SK-N-SH (cell line): ENCODE measurements at regions not wholly inside any gene's neighbourhood (a gene's known extent, or its start where the extent isn't known, plus 50 kb on each side); places are given as distances from the start of the nearest gene placed in this dataset.

Experiments
- CTCF ChIA-PET: fragments of 300-600, 350-600 bp; formaldehyde crosslinking; extraction: SDS; loops from one replicate; lab custom pipeline; 2021; lab: Yijun Ruan, JAX
- POLR2A ChIA-PET: fragments of 350-600 bp; sonication (Branson Sonifier 250); formaldehyde crosslinking; extraction: SDS; loops from one replicate; lab custom pipeline; 2020; ENCODE audit warnings: antibody characterized with exemption, inconsistent platforms; lab: Yijun Ruan, JAX
- DNase-seq: peaks from one replicate; pipeline ENCODE4 v3.0.0; 2012
- H2AFZ ChIP-seq: fragments of 200-600 bp; sonication (generic); 2 replicates; pipeline ENCODE4 v1.8.1; 2016; ENCODE audit warnings: antibody characterized with exemption, mild to moderate bottlenecking, low read depth
- H3F3A ChIP-seq: fragments of 200-600 bp; sonication (generic); replicated peaks from 2 replicates; pipeline ENCODE3; 2016; ENCODE audit warnings: antibody characterized with exemption, mild to moderate bottlenecking; ENCODE audit not compliant: insufficient read depth
- H3K27ac ChIP-seq, 2 experiments: fragments of 200-500 bp in 1 of 2; fragments of 200-600 bp in 1 of 2; sonication (Bioruptor generic) in 1 of 2; sonication (generic), shearing (Covaris generic) in 1 of 2; 2 replicates each; pipeline versions ENCODE4 v1.5.1 to v1.6.1; 2014 to 2016; ENCODE audit warnings: low read depth in 2 of 2, inconsistent platforms in 1 of 2, low read length in 1 of 2, mild to moderate bottlenecking in 1 of 2, mixed read lengths in 1 of 2
- H3K27me3 ChIP-seq: fragments of 200-600 bp; sonication (generic), shearing (Covaris generic); 2 replicates; pipeline ENCODE4 v1.6.1; 2016; ENCODE audit warnings: mixed run types; ENCODE audit not compliant: insufficient read depth
- H3K36me3 ChIP-seq, 2 experiments: fragments of 200-500 bp in 1 of 2; fragments of 200-600 bp in 1 of 2; sonication (Bioruptor generic) in 1 of 2; sonication (generic) in 1 of 2; replicated peaks in 1 of 2; 2 replicates each; pipeline versions ENCODE3 to v1.5.1; 2014 to 2016; ENCODE audit warnings: low read length in 1 of 2, mild to moderate bottlenecking in 1 of 2; ENCODE audit not compliant: insufficient read depth in 2 of 2, control insufficient read depth in 1 of 2
- H3K4me1 ChIP-seq, 2 experiments: fragments of 200-500 bp in 1 of 2; fragments of 200-600 bp in 1 of 2; sonication (Bioruptor generic) in 1 of 2; sonication (generic), shearing (Covaris generic) in 1 of 2; 2 replicates each; pipeline versions ENCODE4 v1.5.1 to v1.6.1; 2014 to 2016; ENCODE audit warnings: low read depth in 1 of 2, low read length in 1 of 2, mixed run types in 1 of 2; ENCODE audit not compliant: insufficient read depth in 2 of 2, control insufficient read depth in 1 of 2
- H3K4me2 ChIP-seq: fragments of 200-600 bp; sonication (generic), shearing (Covaris generic); 2 replicates; pipeline ENCODE4 v1.6.1; 2017; ENCODE audit warnings: mixed run types
- H3K4me3 ChIP-seq, 2 experiments: fragments of 200-500 bp in 1 of 2; fragments of 200-600 bp in 1 of 2; sonication (Bioruptor generic) in 1 of 2; sonication (generic), shearing (Covaris generic) in 1 of 2; 2 replicates each; pipeline versions ENCODE4 v1.5.1 to v1.8.1; 2014 to 2016; ENCODE audit warnings: low read depth in 2 of 2, inconsistent platforms in 1 of 2, low read length in 1 of 2, mild to moderate bottlenecking in 1 of 2, mixed read lengths in 1 of 2, moderate library complexity in 1 of 2
- H3K79me2 ChIP-seq: fragments of 200-600 bp; sonication (generic); 2 replicates; pipeline ENCODE4 v1.8.1; 2017; ENCODE audit warnings: mild to moderate bottlenecking; ENCODE audit not compliant: insufficient read depth
- H3K9ac ChIP-seq: fragments of 200-600 bp; sonication (generic); 2 replicates; pipeline ENCODE4 v1.6.1; 2017; ENCODE audit warnings: mixed run types
- H3K9me2 ChIP-seq: fragments of 200-600 bp; sonication (generic); 2 replicates; pipeline ENCODE4 v1.6.1; 2017; ENCODE audit warnings: mixed run types
- H3K9me3 ChIP-seq: fragments of 200-600 bp; sonication (generic); 2 replicates; pipeline ENCODE4 v1.6.1; 2017; ENCODE audit warnings: mixed run types, mild to moderate bottlenecking, moderate library complexity
- H4K20me1 ChIP-seq: fragments of 200-600 bp; sonication (generic); 2 replicates; pipeline ENCODE4 v1.6.1; 2017; ENCODE audit warnings: mild to moderate bottlenecking, mixed run types; ENCODE audit not compliant: insufficient read depth
- CHD2 ChIP-seq: fragments of 150-350 bp; IDR thresholded peaks from 2 replicates; pipeline ENCODE4 v1.6.1; 2018; ENCODE audit warnings: low read length; ENCODE audit not compliant: partially characterized antibody
- ELF1 ChIP-seq: IDR thresholded peaks from 2 replicates; pipeline ENCODE4 v1.4.0; 2012
- EP300 ChIP-seq, 2 experiments: IDR thresholded peaks; 2 replicates each; pipeline versions ENCODE4 v1.4.0 to v1.6.1; 2012; ENCODE audit warnings: borderline replicate concordance in 1 of 2, low read depth in 1 of 2, low read length in 1 of 2
- FOSL2 ChIP-seq: IDR thresholded peaks from 2 replicates; pipeline ENCODE4 v1.4.0; 2012; ENCODE audit warnings: low read depth, mild to moderate bottlenecking, moderate library complexity, borderline replicate concordance
- FOXJ3 ChIP-seq: sonication (generic); formaldehyde crosslinking; IDR thresholded peaks from 2 replicates; pipeline ENCODE4 v1.5.1; 2020; ENCODE audit warnings: mild to moderate bottlenecking, missing genetic modification reagents
- GATA2 ChIP-seq: sonication (generic); formaldehyde crosslinking; IDR thresholded peaks from 2 replicates; pipeline ENCODE4 v1.5.0; 2020; ENCODE audit warnings: mild to moderate bottlenecking, missing genetic modification reagents
- JUND ChIP-seq: IDR thresholded peaks from 2 replicates; pipeline ENCODE4 v1.4.0; 2012
- MXI1 ChIP-seq: IDR thresholded peaks from 2 replicates; pipeline ENCODE4 v1.6.1; 2012; ENCODE audit warnings: mild to moderate bottlenecking, low read depth, low read length, improper control_type of control experiment
- NRF1 ChIP-seq: IDR thresholded peaks from 2 replicates; pipeline ENCODE4 v1.6.1; 2012; ENCODE audit warnings: low read depth, mild to moderate bottlenecking, low read length
- POLR2AphosphoS5 ChIP-seq: IDR thresholded peaks from 2 replicates; pipeline ENCODE4 v1.6.1; 2012; ENCODE audit warnings: low read depth, low read length
- RAD21 ChIP-seq: IDR thresholded peaks from 2 replicates; pipeline ENCODE4 v1.6.1; 2012; ENCODE audit warnings: mild to moderate bottlenecking, low read length
- RCOR1 ChIP-seq: fragments of 150-350 bp; IDR thresholded peaks from 2 replicates; pipeline ENCODE4 v1.6.1; 2017; ENCODE audit warnings: antibody characterized with exemption, low read length
- RFX5 ChIP-seq: IDR thresholded peaks from 2 replicates; pipeline ENCODE4 v1.6.1; 2012; ENCODE audit warnings: mild to moderate bottlenecking, improper control_type of control experiment, low read length
- SIN3A ChIP-seq: IDR thresholded peaks from 2 replicates; pipeline ENCODE4 v1.6.1; 2012; ENCODE audit warnings: low read depth, mild to moderate bottlenecking, low read length, moderate library complexity, borderline replicate concordance
- SMC3 ChIP-seq: IDR thresholded peaks from 2 replicates; pipeline ENCODE4 v1.6.1; 2012; ENCODE audit warnings: low read depth, low read length, improper control_type of control experiment
- TCF12 ChIP-seq: IDR thresholded peaks from 2 replicates; pipeline ENCODE4 v1.4.0; 2012
- TEAD4 ChIP-seq: IDR thresholded peaks from 2 replicates; pipeline ENCODE4 v1.4.0; 2012; ENCODE audit warnings: mild to moderate bottlenecking, borderline replicate concordance; ENCODE audit not compliant: insufficient read depth
- YY1 ChIP-seq: IDR thresholded peaks from 2 replicates; pipeline ENCODE4 v1.4.0; 2012; ENCODE audit warnings: low read depth, mild to moderate bottlenecking
- WGBS: methylation state at CpG from one replicate; pipeline ENCODE4 v1.1.6; 2017; ENCODE audit warnings: low lambda C conversion rate; 5-methylcytosine and 5-hydroxymethylcytosine counted together
- TF ChIP-seq, protein P1 (sequence below): IDR thresholded peaks from 2 replicates; pipeline ENCODE4 v1.4.0; 2012; ENCODE audit warnings: low read depth
- TF ChIP-seq, protein P2 (sequence below): fragments of 200-600 bp; sonication (generic); IDR thresholded peaks from 2 replicates; pipeline ENCODE4 v1.6.1; 2017; ENCODE audit warnings: antibody characterized with exemption, mild to moderate bottlenecking, moderate library complexity
- TF ChIP-seq, protein P3 (sequence below): IDR thresholded peaks from 2 replicates; pipeline ENCODE4; 2012
- TF ChIP-seq, protein P4 (sequence below): fragments of 150-350 bp; IDR thresholded peaks from 2 replicates; pipeline ENCODE4 v1.6.1; 2017; ENCODE audit warnings: antibody characterized with exemption, low read length, low read depth, borderline replicate concordance

DNA sequence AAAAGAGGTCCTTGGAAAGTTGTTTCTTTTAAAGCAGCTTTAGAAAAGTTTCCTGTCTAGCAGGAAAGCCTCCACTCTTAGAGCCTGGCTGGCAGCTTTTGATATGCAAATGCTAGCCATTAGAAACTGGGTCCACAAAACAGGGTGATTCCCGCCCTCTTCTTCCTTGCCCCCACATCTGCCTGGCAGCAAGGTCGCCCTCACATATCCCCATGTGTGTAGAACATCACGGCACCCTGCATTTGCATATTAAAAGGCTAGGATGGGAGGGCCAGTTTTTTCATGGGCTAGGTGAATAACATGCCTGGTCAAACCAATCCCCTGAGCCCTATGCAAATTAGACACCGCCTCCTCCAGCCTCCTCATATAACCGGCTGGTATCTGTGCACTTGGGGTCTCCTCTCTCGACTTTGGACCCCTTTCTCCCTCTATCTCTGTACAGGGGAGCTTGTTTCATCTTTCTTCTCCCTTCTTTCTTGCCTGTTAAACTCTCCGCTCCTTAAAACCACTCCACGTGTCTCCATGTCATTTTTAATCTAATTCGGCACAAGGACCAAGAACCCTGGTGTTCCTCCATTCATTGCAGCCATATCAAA, 426.8 kb upstream of the CTNND2 start:
- no peaks in the 10 kb centered on the region for H4K20me1 ChIP-seq
- 11% methylated on average over 8 of the region's 9 CpGs for whole genome bisulfite sequencing
- no peak overlapping the region for H3K4me2 ChIP-seq
- no peak for TF ChIP-seq SIN3A
- no peak for TF ChIP-seq YY1
- no peak for TF ChIP-seq TEAD4
- no peak for TF ChIP-seq RAD21
- no peak for TF ChIP-seq SMC3
- TF ChIP-seq, protein P1, sequence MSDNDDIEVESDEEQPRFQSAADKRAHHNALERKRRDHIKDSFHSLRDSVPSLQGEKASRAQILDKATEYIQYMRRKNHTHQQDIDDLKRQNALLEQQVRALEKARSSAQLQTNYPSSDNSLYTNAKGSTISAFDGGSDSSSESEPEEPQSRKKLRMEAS: no peak
- TF ChIP-seq POLR2AphosphoS5: no peak
- TF ChIP-seq, protein P2, sequence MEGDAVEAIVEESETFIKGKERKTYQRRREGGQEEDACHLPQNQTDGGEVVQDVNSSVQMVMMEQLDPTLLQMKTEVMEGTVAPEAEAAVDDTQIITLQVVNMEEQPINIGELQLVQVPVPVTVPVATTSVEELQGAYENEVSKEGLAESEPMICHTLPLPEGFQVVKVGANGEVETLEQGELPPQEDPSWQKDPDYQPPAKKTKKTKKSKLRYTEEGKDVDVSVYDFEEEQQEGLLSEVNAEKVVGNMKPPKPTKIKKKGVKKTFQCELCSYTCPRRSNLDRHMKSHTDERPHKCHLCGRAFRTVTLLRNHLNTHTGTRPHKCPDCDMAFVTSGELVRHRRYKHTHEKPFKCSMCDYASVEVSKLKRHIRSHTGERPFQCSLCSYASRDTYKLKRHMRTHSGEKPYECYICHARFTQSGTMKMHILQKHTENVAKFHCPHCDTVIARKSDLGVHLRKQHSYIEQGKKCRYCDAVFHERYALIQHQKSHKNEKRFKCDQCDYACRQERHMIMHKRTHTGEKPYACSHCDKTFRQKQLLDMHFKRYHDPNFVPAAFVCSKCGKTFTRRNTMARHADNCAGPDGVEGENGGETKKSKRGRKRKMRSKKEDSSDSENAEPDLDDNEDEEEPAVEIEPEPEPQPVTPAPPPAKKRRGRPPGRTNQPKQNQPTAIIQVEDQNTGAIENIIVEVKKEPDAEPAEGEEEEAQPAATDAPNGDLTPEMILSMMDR: no peak
- TF ChIP-seq FOXJ3: no peak
- TF ChIP-seq MXI1: no peak
- TF ChIP-seq FOSL2: no peak
- TF ChIP-seq, protein P3, sequence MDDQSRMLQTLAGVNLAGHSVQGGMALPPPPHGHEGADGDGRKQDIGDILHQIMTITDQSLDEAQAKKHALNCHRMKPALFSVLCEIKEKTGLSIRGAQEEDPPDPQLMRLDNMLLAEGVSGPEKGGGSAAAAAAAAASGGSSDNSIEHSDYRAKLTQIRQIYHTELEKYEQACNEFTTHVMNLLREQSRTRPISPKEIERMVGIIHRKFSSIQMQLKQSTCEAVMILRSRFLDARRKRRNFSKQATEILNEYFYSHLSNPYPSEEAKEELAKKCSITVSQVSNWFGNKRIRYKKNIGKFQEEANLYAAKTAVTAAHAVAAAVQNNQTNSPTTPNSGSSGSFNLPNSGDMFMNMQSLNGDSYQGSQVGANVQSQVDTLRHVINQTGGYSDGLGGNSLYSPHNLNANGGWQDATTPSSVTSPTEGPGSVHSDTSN: no peak
- no peak for TF ChIP-seq RCOR1
- H3K79me2 ChIP-seq: no peaks in the 10 kb centered on the region
- H3K27me3 ChIP-seq: no peaks in the 10 kb centered on the region
- no peak overlapping the region for H3K9ac ChIP-seq
- H3K9me2 ChIP-seq: no peaks in the 10 kb centered on the region
- no peak for DNase-seq
- H3K36me3 ChIP-seq: no peaks in the 10 kb centered on the region
- H3K9me3 ChIP-seq: no peaks in the 10 kb centered on the region
- no peaks in the 10 kb centered on the region for H3K4me1 ChIP-seq
- H3K4me3 ChIP-seq: no peak overlapping the region
- ChIA-PET POLR2A (no interaction called here), CTCF (interaction anchor here (0.6 kb wide), 1 partner anchor 50 kb away, joined by 3 read pairs; no protein-coding TSS in a partner anchor)
- no peaks in the 10 kb centered on the region for H3F3A ChIP-seq
- no peak overlapping the region for H2AFZ ChIP-seq
- no peak overlapping the region for H3K27ac ChIP-seq

DNA sequence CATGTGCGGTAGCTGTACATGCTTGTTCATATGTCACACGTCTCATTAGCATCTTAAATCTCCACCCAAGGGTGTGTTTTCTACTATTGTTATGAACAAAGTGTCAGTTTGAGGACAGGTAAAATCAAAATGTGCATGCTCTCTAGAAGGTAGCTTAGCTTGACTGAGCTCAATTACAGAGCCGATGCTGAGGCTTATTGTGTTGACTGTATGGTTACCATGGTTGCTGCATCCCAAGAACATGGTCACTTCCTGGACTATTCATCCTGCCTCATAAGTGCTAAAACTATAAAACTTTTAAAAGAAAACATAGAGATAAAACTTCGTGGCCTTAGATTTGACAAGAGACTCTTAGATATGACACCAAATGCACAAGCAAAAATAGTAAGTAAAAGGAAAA, 426.1 kb upstream of the CTNND2 start:
- CTCF ChIA-PET: no interaction called here
- DNase-seq: no peak

More for the DNA sequence above, 426.1 kb upstream of the CTNND2 start:
- Histone ChIP-seq H3K9ac (no peak overlapping the region), H3K4me2 (no peak overlapping the region), H3K4me1 (no peaks in the 10 kb centered on the region), H2AFZ (no peak overlapping the region), H3K79me2 (no peaks in the 10 kb centered on the region), H3F3A (no peaks in the 10 kb centered on the region), H3K27me3 (no peaks in the 10 kb centered on the region), H3K4me3 (no peak overlapping the region), H4K20me1 (no peaks in the 10 kb centered on the region), H3K27ac (no peak overlapping the region), H3K9me2 (no peaks in the 10 kb centered on the region), H3K36me3 (no peaks in the 10 kb centered on the region), H3K9me3 (no peaks in the 10 kb centered on the region)
- TF ChIP-seq NRF1 (no peak), CHD2 (no peak), FOXJ3 (no peak), JUND (no peak), RFX5 (no peak), GATA2 (CRISPR knock-in tag) (no peak), TCF12 (no peak), EP300 (IDR thresholded peaks at IDR 0.05; ENCODE audit: borderline replicate concordance in 1 of 2, low read depth in 1 of 2, low read length in 1 of 2) (no peak), ELF1 (no peak), SMC3 (no peak)
- TF ChIP-seq, protein P1: no peak
- TF ChIP-seq, protein P4, sequence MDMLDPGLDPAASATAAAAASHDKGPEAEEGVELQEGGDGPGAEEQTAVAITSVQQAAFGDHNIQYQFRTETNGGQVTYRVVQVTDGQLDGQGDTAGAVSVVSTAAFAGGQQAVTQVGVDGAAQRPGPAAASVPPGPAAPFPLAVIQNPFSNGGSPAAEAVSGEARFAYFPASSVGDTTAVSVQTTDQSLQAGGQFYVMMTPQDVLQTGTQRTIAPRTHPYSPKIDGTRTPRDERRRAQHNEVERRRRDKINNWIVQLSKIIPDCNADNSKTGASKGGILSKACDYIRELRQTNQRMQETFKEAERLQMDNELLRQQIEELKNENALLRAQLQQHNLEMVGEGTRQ: no peak
- POLR2A ChIA-PET: no interaction called here
- 1% methylated on average over 4 of the region's 4 CpGs for WGBS
